ENCODE measurements at regions not wholly inside any gene's neighbourhood (a gene's known extent, or its start where the extent isn't known, plus 50 kb on each side); places are given as distances from the start of the nearest gene placed in this dataset.
"Not testable (repeated sequence)": the region's sequence is repeated elsewhere in the genome, so short reads cannot be mapped to it uniquely, and the experiment has no call there.

DNA sequence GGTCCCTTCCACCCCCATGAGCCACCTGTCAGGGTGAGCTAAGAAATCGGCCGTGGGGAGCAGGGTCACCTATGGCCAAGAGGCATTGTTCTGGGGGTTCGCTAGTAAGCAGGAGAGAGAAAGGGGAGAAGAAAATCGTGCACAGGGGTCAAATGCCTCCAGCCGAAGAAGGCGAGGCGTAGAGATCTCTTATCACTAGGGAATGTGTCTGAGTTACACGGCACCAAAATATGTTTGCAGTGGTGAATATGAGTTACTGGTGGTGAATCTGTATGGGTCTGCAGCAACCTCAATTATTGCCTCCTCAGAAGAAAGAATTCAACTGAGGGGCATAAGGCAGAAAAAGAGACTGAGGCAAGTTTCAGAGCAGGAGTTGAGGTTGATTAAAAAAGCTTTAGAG lies 54.2 kb upstream of the RABGAP1L start:
- intact Hi-C loops (cut with DNase I), result loop anchor here in 1 of 10 donors (10.0 kb wide), 1 partner anchor 110 kb away; no protein-coding TSS in a partner anchor
- no peak for DNase-seq
- TF ChIP-seq, protein P1, sequence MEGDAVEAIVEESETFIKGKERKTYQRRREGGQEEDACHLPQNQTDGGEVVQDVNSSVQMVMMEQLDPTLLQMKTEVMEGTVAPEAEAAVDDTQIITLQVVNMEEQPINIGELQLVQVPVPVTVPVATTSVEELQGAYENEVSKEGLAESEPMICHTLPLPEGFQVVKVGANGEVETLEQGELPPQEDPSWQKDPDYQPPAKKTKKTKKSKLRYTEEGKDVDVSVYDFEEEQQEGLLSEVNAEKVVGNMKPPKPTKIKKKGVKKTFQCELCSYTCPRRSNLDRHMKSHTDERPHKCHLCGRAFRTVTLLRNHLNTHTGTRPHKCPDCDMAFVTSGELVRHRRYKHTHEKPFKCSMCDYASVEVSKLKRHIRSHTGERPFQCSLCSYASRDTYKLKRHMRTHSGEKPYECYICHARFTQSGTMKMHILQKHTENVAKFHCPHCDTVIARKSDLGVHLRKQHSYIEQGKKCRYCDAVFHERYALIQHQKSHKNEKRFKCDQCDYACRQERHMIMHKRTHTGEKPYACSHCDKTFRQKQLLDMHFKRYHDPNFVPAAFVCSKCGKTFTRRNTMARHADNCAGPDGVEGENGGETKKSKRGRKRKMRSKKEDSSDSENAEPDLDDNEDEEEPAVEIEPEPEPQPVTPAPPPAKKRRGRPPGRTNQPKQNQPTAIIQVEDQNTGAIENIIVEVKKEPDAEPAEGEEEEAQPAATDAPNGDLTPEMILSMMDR (IDR thresholded peaks at IDR 0.05), result no peak
- 85 to 89% methylated on average over 8 of the region's 8 CpGs for WGBS, 2 donors
- Histone ChIP-seq H3K27me3 (peaks cover 0 to 5% (median 0%) of the 10 kb centered on the region in 7 donors), H3K4me1 (no peaks in the 10 kb centered on the region), H3K4me3 (no peak overlapping the region), H3K9me3 (no peaks in the 10 kb centered on the region), H3K36me3 (no peaks in the 10 kb centered on the region), H3K27ac (no peak overlapping the region)
- no peak for ATAC-seq

DNA sequence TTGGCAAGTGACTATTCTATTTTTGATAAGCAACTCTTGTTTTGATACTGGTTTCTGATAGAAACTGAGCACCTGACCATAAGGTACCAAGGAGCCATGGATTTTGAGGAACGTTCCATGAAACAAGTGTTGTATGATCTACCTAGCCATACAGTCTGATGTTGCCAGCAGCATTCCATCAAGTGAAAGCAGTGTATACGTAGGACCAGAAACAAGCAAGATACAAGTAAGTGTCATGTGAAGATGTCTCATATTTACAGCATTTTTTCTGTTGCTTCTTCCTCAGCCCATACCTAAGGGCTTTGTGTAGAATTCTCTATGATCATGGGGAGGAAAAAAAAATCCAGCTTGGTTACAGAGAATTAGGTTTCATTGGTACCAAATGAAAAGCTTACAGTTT lies 55.6 kb upstream of the RABGAP1L start:
- no peak for ATAC-seq
- Histone ChIP-seq H3K27me3 (peaks cover 0 to 5% (median 0%) of the 10 kb centered on the region in 7 donors), H3K4me3 (no peak overlapping the region), H3K36me3 (no peaks in the 10 kb centered on the region), H3K4me1 (no peaks in the 10 kb centered on the region), H3K9me3 (no peaks in the 10 kb centered on the region), H3K27ac (no peak overlapping the region)
- no peak for DNase-seq
- 83 to 89% methylated on average over 2 of the region's 2 CpGs for WGBS, 2 donors
- TF ChIP-seq, protein P1 (IDR thresholded peaks at IDR 0.05), result no peak
- intact Hi-C loops (cut with DNase I), result loop anchor here in 1 of 10 donors (10.0 kb wide), 1 partner anchor 111 kb away; no protein-coding TSS in a partner anchor

DNA sequence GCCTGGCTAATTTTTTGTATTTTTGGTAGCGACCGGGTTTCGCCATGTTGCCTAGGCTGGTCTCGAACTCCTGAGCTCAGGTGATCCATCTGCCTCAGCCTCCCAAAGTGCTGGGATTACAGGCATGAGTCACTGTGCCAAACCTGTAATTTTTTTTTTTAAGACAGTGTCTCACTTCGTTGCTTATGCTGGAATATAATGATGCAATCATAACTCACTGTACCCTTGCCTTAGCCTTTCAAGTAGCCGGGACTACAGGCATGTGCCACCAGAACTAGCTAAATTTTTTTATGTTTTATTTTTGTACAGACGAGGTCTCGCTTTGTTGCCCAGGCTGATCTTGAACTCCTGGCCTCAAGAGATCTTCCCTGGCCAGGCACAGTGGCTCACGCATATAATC lies 57.3 kb upstream of the RABGAP1L start:
- 89 to 92% methylated on average over 9 of the region's 9 CpGs for WGBS, 2 donors
- not testable (repeated sequence) for ATAC-seq, H3K27me3 ChIP-seq, H3K36me3 ChIP-seq, H3K4me3 ChIP-seq, H3K27ac ChIP-seq, H3K9me3 ChIP-seq, DNase-seq, H3K4me1 ChIP-seq
- intact Hi-C loops (cut with DNase I), result loop anchor here in 1 of 10 donors (10.0 kb wide), 1 partner anchor 113 kb away; no protein-coding TSS in a partner anchor

DNA sequence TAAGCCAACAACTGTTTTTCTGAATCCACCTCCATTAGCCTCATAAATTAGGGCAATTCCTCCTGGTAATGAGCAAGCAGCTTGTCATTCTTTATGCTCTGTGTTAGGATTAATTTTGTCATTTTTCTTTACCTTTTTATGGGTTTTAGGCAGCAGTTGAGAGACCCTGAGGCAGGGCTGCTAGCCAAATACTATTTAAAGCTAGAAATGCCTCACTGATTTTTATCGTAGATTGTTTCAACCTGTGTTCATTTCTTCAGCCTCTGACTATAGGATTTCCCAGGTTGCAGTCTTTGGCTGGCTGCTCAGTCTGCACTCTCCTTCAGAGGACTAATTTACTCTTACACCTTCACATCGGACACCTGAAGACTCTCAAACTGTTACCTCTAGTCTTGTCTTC lies 61.9 kb upstream of the RABGAP1L start:
- TF ChIP-seq, protein P1 (IDR thresholded peaks at IDR 0.05), result no peak
- Histone ChIP-seq H3K4me3 (no peak overlapping the region), H3K27ac (no peak overlapping the region), H3K9me3 (no peaks in the 10 kb centered on the region), H3K27me3 (no peaks in the 10 kb centered on the region), H3K4me1 (no peaks in the 10 kb centered on the region), H3K36me3 (no peaks in the 10 kb centered on the region)
- ATAC-seq (no peak), DNase-seq (no peak)
- intact Hi-C loops (cut with DNase I), result loop anchor here in 2 of 10 donors (5.0 to 10.0 kb wide), 2 partner anchors 117 to 120 kb away; no protein-coding TSS in a partner anchor
- 85 to 94% methylated on average over 2 of the region's 2 CpGs for WGBS, 2 donors

DNA sequence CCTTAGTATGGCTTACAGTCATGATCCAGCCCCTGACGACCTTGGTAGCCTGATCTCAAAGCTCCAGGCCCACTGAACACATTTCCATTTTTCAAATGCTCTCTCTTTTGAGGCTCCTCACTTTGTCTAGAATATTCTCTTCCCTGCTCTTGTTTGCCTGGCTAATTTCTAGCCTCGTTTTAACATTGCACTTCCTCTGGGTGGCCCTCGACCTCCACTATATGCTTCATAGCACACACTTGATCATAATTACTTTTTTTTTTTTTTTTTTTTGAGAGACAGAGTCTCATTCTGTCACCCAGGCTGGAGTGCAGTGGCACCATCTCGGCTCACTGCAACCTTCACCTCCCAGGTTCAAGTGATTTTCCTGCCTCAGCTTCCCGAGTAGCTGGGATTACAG lies 65.5 kb upstream of the RABGAP1L start:
- not testable (repeated sequence) for H3K36me3 ChIP-seq
- TF ChIP-seq, protein P1 (IDR thresholded peaks at IDR 0.05), result peak in 6 of 9 donors; percentile 16 to 45 (median 34)
- peak in 4 of 8 donors; percentile 45 to 57 (median 52) for ATAC-seq

More for the DNA sequence above, 65.5 kb upstream of the RABGAP1L start:
- intact Hi-C loops (cut with DNase I), result loop anchor here in 6 of 10 donors (2.0 to 10.0 kb wide), 4 partner anchors 119 to 124 kb away; no protein-coding TSS in a partner anchor
- not testable (repeated sequence) for H3K27ac ChIP-seq, H3K4me3 ChIP-seq, H3K27me3 ChIP-seq, H3K4me1 ChIP-seq, DNase-seq, H3K9me3 ChIP-seq
- 59 to 72% methylated on average over 5 of the region's 5 CpGs for WGBS, 2 donors

Measured in heart right ventricle (tissue), 16 donors.